NCI-H187 (cell line): ENCODE measurements at regions not wholly inside any gene's neighbourhood (a gene's known extent, or its start where the extent isn't known, plus 50 kb on each side); places are given as distances from the start of the nearest gene placed in this dataset.
"Not testable (repeated sequence)": the region's sequence is repeated elsewhere in the genome, so short reads cannot be mapped to it uniquely, and the experiment has no call there.

Experiments
- DNase-seq, 2 experiments: peaks; one replicate each; lab custom pipeline; 2025; lab: John Stamatoyannopoulos, UW

GRCh38 chr6:112984899-112985298 is 637.8 kb downstream of the RFPL4B start:
- no peak for DNase-seq

GRCh38 chr6:112986321-112986720 is 639.2 kb downstream of the RFPL4B start:
- DNase-seq: no peak

- DNase-seq: no peak
Observed at GRCh38 chr6:112988748-112989147, 641.6 kb downstream of the RFPL4B start.

- DNase-seq: no peak
Observed at GRCh38 chr6:112990971-112991370, 643.8 kb downstream of the RFPL4B start.

GRCh38 chr6:112991912-112992311 is 644.8 kb downstream of the RFPL4B start:
- DNase-seq: no peak

- DNase-seq: no peak
Observed at GRCh38 chr6:112997421-112998085, 650.4 kb downstream of the RFPL4B start.

- DNase-seq: no peak
Observed at GRCh38 chr6:113004054-113004453, 656.9 kb downstream of the RFPL4B start.

- DNase-seq: no peak
Observed at GRCh38 chr6:113004470-113005270, 657.5 kb downstream of the RFPL4B start.

- DNase-seq: no peak
Observed at GRCh38 chr6:113006494-113006893, 659.4 kb downstream of the RFPL4B start.

- no peak for DNase-seq
Observed at GRCh38 chr6:113009682-113010081, 662.6 kb downstream of the RFPL4B start.

- no peak for DNase-seq
Observed at GRCh38 chr6:113010196-113010989, 663.3 kb downstream of the RFPL4B start.

- no peak for DNase-seq
Observed at GRCh38 chr6:113011389-113011788, 664.3 kb downstream of the RFPL4B start.

GRCh38 chr6:113011801-113012200 is 664.7 kb downstream of the RFPL4B start:
- no peak for DNase-seq

GRCh38 chr6:113015249-113015648 is 668.1 kb downstream of the RFPL4B start:
- DNase-seq: no peak

- DNase-seq: no peak
Observed at GRCh38 chr6:113017353-113017752, 670.2 kb downstream of the RFPL4B start.

GRCh38 chr6:113018351-113019151 is 671.4 kb downstream of the RFPL4B start:
- DNase-seq: no peak

- no peak for DNase-seq
Observed at GRCh38 chr6:113019176-113019575, 672.0 kb downstream of the RFPL4B start.

GRCh38 chr6:113027780-113028179 is 680.6 kb downstream of the RFPL4B start:
- no peak for DNase-seq

GRCh38 chr6:113029161-113029560 is 682.0 kb downstream of the RFPL4B start:
- DNase-seq: not testable (repeated sequence)

- DNase-seq: no peak
Observed at GRCh38 chr6:113031591-113032238, 684.6 kb downstream of the RFPL4B start.

- DNase-seq: no peak
Observed at GRCh38 chr6:113039005-113039404, 691.9 kb downstream of the RFPL4B start.
